HL-60 (cell line): ENCODE measurements at regions not wholly inside any gene's neighbourhood (a gene's known extent, or its start where the extent isn't known, plus 50 kb on each side); places are given as distances from the start of the nearest gene placed in this dataset.
"Not testable (repeated sequence)": the region's sequence is repeated elsewhere in the genome, so short reads cannot be mapped to it uniquely, and the experiment has no call there.

Experiments used
- DNase-seq, 2 experiments: peaks; one replicate each; pipeline ENCODE4 v3.0.0-alpha.2; 2010 to 2020; ENCODE audit warnings: low read depth in 1 of 2, low spot score in 1 of 2
- H3K27ac ChIP-seq: fragments of 250-450 bp; sonication (Bioruptor Pico); replicated peaks from 2 replicates; pipeline ENCODE4 v1.5.1; 2020; ENCODE audit warnings: mild to moderate bottlenecking, moderate library complexity
- H3K27me3 ChIP-seq: fragments of 250-450 bp; sonication (Bioruptor Pico); 2 replicates; pipeline ENCODE4 v1.5.1; 2021; ENCODE audit warnings: mild to moderate bottlenecking, moderate library complexity; ENCODE audit not compliant: insufficient read depth, poor library complexity, severe bottlenecking
- H3K4me3 ChIP-seq: replicated peaks from 2 replicates; pipeline ENCODE4 v1.5.1; 2011; ENCODE audit warnings: mild to moderate bottlenecking, control low read depth, low read length; ENCODE audit not compliant: insufficient read depth
- CTCF ChIP-seq: IDR thresholded peaks from one replicate; pipeline ENCODE4 v1.5.1; 2011; ENCODE audit warnings: low read length, control low read depth, inconsistent platforms; ENCODE audit not compliant: insufficient read depth
- GABPA ChIP-seq: IDR thresholded peaks from 2 replicates; pipeline ENCODE4 v1.6.1; 2012; ENCODE audit warnings: low read depth
- POLR2AphosphoS5 ChIP-seq: IDR thresholded peaks from 2 replicates; pipeline ENCODE4 v1.6.1; 2012; ENCODE audit warnings: low read depth
- REST ChIP-seq: IDR thresholded peaks from 2 replicates; pipeline ENCODE4 v1.6.1; 2012; ENCODE audit warnings: low read depth; ENCODE audit not compliant: insufficient replicate concordance
- SPI1 ChIP-seq: IDR thresholded peaks from 2 replicates; pipeline ENCODE4 v1.6.1; 2012; ENCODE audit warnings: low read depth, mild to moderate bottlenecking, borderline replicate concordance

- DNase-seq, result no peak
- TF ChIP-seq GABPA (no peak), SPI1 (no peak), CTCF (no peak), POLR2AphosphoS5 (no peak), REST (no peak)
- Histone ChIP-seq H3K27ac (no peak overlapping the region), H3K27me3 (no peaks in the 10 kb centered on the region), H3K4me3 (no peak overlapping the region)
Observed at GRCh38 chr7:33794419-33794818, 110.9 kb upstream of the BMPER start.

GRCh38 chr7:33794959-33795358, 110.4 kb upstream of the BMPER start:
- TF ChIP-seq POLR2AphosphoS5, result no peak
- no peak for TF ChIP-seq REST
- no peak for TF ChIP-seq SPI1
- no peak for TF ChIP-seq GABPA
- TF ChIP-seq CTCF, result no peak
- no peak overlapping the region for H3K27ac ChIP-seq
- no peaks in the 10 kb centered on the region for H3K27me3 ChIP-seq
- no peak for DNase-seq
- no peak overlapping the region for H3K4me3 ChIP-seq

GRCh38 chr7:33796538-33796937, 108.8 kb upstream of the BMPER start:
- DNase-seq, result no peak
- H3K27ac ChIP-seq, result no peak overlapping the region

GRCh38 chr7:33797512-33797911, 107.8 kb upstream of the BMPER start:
- not testable (repeated sequence) for H3K27me3 ChIP-seq, H3K4me3 ChIP-seq, H3K27ac ChIP-seq, DNase-seq

More at GRCh38 chr7:33796538-33796937, 108.8 kb upstream of the BMPER start:
- no peak overlapping the region for H3K4me3 ChIP-seq
- TF ChIP-seq CTCF (no peak), POLR2AphosphoS5 (no peak), SPI1 (no peak), GABPA (no peak)
- no peaks in the 10 kb centered on the region for H3K27me3 ChIP-seq
